GM12873 (cell line): ENCODE measurements at regions not wholly inside any gene's neighbourhood (a gene's known extent, or its start where the extent isn't known, plus 50 kb on each side); places are given as distances from the start of the nearest gene placed in this dataset.

Experiments used
- CTCF ChIP-seq: IDR thresholded peaks from 2 replicates; pipeline ENCODE4 v1.5.1; 2012; ENCODE audit warnings: low read depth, mild to moderate bottlenecking, moderate library complexity, low read length, control low read depth; ENCODE audit not compliant: insufficient read depth; ENCODE audit errors: missing control alignments

- no peak for TF ChIP-seq CTCF
Measured at GRCh38 chr2:74066491-74067203, 81.1 kb downstream of the BOLA3 start.

GRCh38 chr2:74067221-74067747 is 80.4 kb downstream of the BOLA3 start:
- no peak for TF ChIP-seq CTCF

- no peak for TF ChIP-seq CTCF
Measured at GRCh38 chr2:74070991-74071390, 76.7 kb downstream of the BOLA3 start.

- TF ChIP-seq CTCF: no peak
Measured at GRCh38 chr2:74071426-74071825, 76.3 kb downstream of the BOLA3 start.

- TF ChIP-seq CTCF: no peak
Measured at GRCh38 chr2:74072565-74072964, 75.1 kb downstream of the BOLA3 start.

GRCh38 chr2:74074487-74074886 is 73.2 kb downstream of the BOLA3 start:
- TF ChIP-seq CTCF: no peak

- TF ChIP-seq CTCF: no peak
Measured at GRCh38 chr2:74076074-74076470, 71.6 kb downstream of the BOLA3 start.
